Neural progenitor cell (in vitro differentiated cells): ENCODE measurements at regions not wholly inside any gene's neighbourhood (a gene's known extent, or its start where the extent isn't known, plus 50 kb on each side); places are given as distances from the start of the nearest gene placed in this dataset.

Experiments used
- DNase-seq: peaks from one replicate; pipeline ENCODE4 v3.0.0-alpha.2; 2016; ENCODE audit warnings: low spot score
- H2AFZ ChIP-seq: fragments of 200-600 bp; sonication (generic); replicated peaks from 2 replicates; pipeline ENCODE4 v1.6.1; 2016; ENCODE audit warnings: antibody characterized with exemption
- H3F3A ChIP-seq: fragments of 200-600 bp; sonication (generic); 2 replicates; pipeline ENCODE4 v1.6.1; 2016; ENCODE audit warnings: antibody characterized with exemption, low read depth
- H3K27ac ChIP-seq: fragments of 200-600 bp; sonication (generic); 2 replicates; pipeline ENCODE4 v1.5.1; 2016; ENCODE audit warnings: mild to moderate bottlenecking
- H3K27me3 ChIP-seq: fragments of 200-600 bp; sonication (generic); 2 replicates; pipeline ENCODE4 v1.6.1; 2016; ENCODE audit warnings: mild to moderate bottlenecking, moderate library complexity
- H3K36me3 ChIP-seq: fragments of 200-600 bp; sonication (generic); 2 replicates; pipeline ENCODE4 v1.5.1; 2016
- H3K4me1 ChIP-seq: fragments of 200-600 bp; sonication (generic); 2 replicates; pipeline ENCODE4 v1.6.1; 2016; ENCODE audit warnings: mixed run types
- H3K4me2 ChIP-seq: fragments of 200-600 bp; sonication (generic); 2 replicates; pipeline ENCODE4 v1.6.1; 2016
- H3K4me3 ChIP-seq: fragments of 200-600 bp; sonication (generic); 2 replicates; pipeline ENCODE4 v1.5.1; 2016
- H3K79me2 ChIP-seq: fragments of 200-600 bp; sonication (generic); 2 replicates; pipeline ENCODE4 v1.6.1; 2016; ENCODE audit warnings: low read depth
- H3K9ac ChIP-seq: fragments of 200-600 bp; sonication (generic); 2 replicates; pipeline ENCODE4 v1.6.1; 2016
- H3K9me3 ChIP-seq: fragments of 200-600 bp; sonication (generic); 2 replicates; pipeline ENCODE4 v1.5.1; 2016; ENCODE audit warnings: low read depth
- H4K20me1 ChIP-seq: fragments of 200-600 bp; sonication (generic); 2 replicates; pipeline ENCODE4 v1.6.1; 2016; ENCODE audit warnings: low read depth
- H3K27ac Mint-ChIP-seq: 3 replicates; pipeline ENCODE4 v1.8.0; 2021; ENCODE audit warnings: mixed read lengths
- H3K27me3 Mint-ChIP-seq: 2 replicates; pipeline ENCODE4 v1.8.0; 2022; ENCODE audit warnings: low read depth, mild to moderate bottlenecking, inconsistent platforms, moderate library complexity, mixed read lengths; ENCODE audit not compliant: insufficient read depth
- H3K36me3 Mint-ChIP-seq: 3 replicates; pipeline ENCODE4 v1.8.0; 2021; ENCODE audit warnings: mixed read lengths
- H3K4me1 Mint-ChIP-seq: 3 replicates; pipeline ENCODE4 v1.8.0; 2021; ENCODE audit warnings: mixed read lengths
- H3K4me3 Mint-ChIP-seq: 3 replicates; pipeline ENCODE4 v1.8.0; 2021; ENCODE audit warnings: mild to moderate bottlenecking, moderate library complexity, mixed read lengths
- H3K9me3 Mint-ChIP-seq: 3 replicates; pipeline ENCODE4 v1.8.0; 2020; ENCODE audit warnings: mixed read lengths
- EZH2 ChIP-seq: fragments of 200-600 bp; sonication (generic); IDR thresholded peaks from 2 replicates; pipeline ENCODE4 v1.6.1; 2017; ENCODE audit warnings: antibody characterized with exemption, mild to moderate bottlenecking, moderate library complexity
- EZH2phosphoT487 ChIP-seq: fragments of 200-600 bp; sonication (generic); IDR thresholded peaks from 2 replicates; pipeline ENCODE4 v1.6.1; 2017; ENCODE audit warnings: antibody characterized with exemption
- TF ChIP-seq, protein P1 (sequence below): fragments of 200-600 bp; sonication (generic); IDR thresholded peaks from 2 replicates; pipeline ENCODE4 v1.5.1; 2017; ENCODE audit warnings: antibody characterized with exemption, mild to moderate bottlenecking

DNA sequence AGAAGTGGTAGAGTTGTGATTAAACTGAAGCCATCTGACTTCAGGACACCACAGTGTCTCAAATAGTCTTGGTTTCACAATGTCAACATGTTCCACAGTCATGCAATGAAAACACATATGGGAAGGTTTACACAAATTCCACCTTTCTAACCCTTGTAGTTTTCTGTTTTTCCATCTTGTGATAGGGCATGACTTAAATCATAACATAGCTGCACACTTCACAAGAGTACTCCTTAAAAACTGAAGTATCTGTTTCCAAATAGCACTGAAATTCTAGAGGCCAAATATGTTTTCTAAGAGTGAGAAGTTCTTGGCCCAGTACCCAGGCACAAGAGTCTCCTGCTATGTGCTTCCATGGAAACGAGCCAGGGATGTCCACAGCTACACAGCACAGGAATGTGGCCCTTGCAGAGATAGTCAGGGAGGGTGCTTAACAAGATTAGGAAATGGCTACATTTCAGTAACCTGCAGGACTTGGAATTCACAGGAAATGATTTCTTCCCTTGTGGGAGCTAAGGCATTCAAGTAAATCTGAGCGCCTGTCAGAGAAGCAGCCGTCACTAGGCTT, 269.1 kb downstream of the NDFIP2 start:
- peak overlapping the region; percentile 90 for H3K27ac Mint-ChIP-seq
- peak overlapping the region; percentile 1 for H2AFZ ChIP-seq
- peak overlapping the region; percentile 54 for H3K4me3 Mint-ChIP-seq
- H3K4me3 ChIP-seq = no peak overlapping the region
- H3K27me3 Mint-ChIP-seq = peaks cover 13% of the 10 kb centered on the region
- no peak overlapping the region for H3K9ac ChIP-seq
- no peaks in the 10 kb centered on the region for H3K9me3 ChIP-seq
- TF ChIP-seq EZH2phosphoT487 (no peak), EZH2 (no peak)
- TF ChIP-seq, protein P1, sequence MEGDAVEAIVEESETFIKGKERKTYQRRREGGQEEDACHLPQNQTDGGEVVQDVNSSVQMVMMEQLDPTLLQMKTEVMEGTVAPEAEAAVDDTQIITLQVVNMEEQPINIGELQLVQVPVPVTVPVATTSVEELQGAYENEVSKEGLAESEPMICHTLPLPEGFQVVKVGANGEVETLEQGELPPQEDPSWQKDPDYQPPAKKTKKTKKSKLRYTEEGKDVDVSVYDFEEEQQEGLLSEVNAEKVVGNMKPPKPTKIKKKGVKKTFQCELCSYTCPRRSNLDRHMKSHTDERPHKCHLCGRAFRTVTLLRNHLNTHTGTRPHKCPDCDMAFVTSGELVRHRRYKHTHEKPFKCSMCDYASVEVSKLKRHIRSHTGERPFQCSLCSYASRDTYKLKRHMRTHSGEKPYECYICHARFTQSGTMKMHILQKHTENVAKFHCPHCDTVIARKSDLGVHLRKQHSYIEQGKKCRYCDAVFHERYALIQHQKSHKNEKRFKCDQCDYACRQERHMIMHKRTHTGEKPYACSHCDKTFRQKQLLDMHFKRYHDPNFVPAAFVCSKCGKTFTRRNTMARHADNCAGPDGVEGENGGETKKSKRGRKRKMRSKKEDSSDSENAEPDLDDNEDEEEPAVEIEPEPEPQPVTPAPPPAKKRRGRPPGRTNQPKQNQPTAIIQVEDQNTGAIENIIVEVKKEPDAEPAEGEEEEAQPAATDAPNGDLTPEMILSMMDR = no peak
- no peak overlapping the region for H3K27ac ChIP-seq
- no peaks in the 10 kb centered on the region for H3K36me3 ChIP-seq
- peaks cover 42% of the 10 kb centered on the region for H3K4me1 Mint-ChIP-seq
- H3K4me1 ChIP-seq = peaks cover 18% of the 10 kb centered on the region
- H3K79me2 ChIP-seq = no peaks in the 10 kb centered on the region
- peak; percentile 54 for DNase-seq
- H3K9me3 Mint-ChIP-seq = peaks cover 28% of the 10 kb centered on the region
- H4K20me1 ChIP-seq = no peaks in the 10 kb centered on the region
- H3F3A ChIP-seq = no peaks in the 10 kb centered on the region
- H3K4me2 ChIP-seq = no peak overlapping the region
- peaks cover 14% of the 10 kb centered on the region for H3K36me3 Mint-ChIP-seq
- H3K27me3 ChIP-seq = no peaks in the 10 kb centered on the region

DNA sequence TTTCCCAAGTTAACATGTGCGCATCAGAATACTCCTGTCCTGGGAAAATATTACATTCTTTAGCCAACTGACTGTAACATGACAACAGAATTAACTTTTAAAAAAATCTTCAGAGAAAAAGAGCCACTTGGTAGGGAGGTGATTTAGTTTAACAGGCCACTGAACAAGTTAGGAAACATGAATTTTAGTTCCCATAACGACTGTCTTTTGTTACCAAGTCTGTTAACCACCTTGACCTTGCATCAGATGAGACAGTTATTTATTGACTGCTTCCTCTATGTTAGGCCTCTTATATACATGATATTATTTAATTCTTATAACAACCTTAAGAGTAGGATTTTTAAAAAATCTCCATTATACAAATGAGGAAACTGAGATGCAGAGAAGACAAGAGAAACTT, 268.6 kb downstream of the NDFIP2 start:
- Histone ChIP-seq H3F3A (no peaks in the 10 kb centered on the region), H3K27ac (no peak overlapping the region), H2AFZ (no peak overlapping the region), H3K9me3 (no peaks in the 10 kb centered on the region), H3K27me3 (no peaks in the 10 kb centered on the region), H3K4me1 (peaks cover 18% of the 10 kb centered on the region), H3K4me2 (no peak overlapping the region), H3K36me3 (no peaks in the 10 kb centered on the region), H3K79me2 (no peaks in the 10 kb centered on the region), H3K4me3 (no peak overlapping the region), H4K20me1 (no peaks in the 10 kb centered on the region), H3K9ac (no peak overlapping the region)
- TF ChIP-seq, protein P1 = no peak
- TF ChIP-seq EZH2 = no peak
- TF ChIP-seq EZH2phosphoT487 = no peak
- peak overlapping the region; percentile 90 for H3K27ac Mint-ChIP-seq
- H3K9me3 Mint-ChIP-seq = peaks cover 24% of the 10 kb centered on the region
- H3K27me3 Mint-ChIP-seq = peaks cover 12% of the 10 kb centered on the region
- peak overlapping the region; percentile 54 for H3K4me3 Mint-ChIP-seq
- H3K4me1 Mint-ChIP-seq = peaks cover 40% of the 10 kb centered on the region
- no peak for DNase-seq
- peaks cover 13% of the 10 kb centered on the region for H3K36me3 Mint-ChIP-seq

DNA sequence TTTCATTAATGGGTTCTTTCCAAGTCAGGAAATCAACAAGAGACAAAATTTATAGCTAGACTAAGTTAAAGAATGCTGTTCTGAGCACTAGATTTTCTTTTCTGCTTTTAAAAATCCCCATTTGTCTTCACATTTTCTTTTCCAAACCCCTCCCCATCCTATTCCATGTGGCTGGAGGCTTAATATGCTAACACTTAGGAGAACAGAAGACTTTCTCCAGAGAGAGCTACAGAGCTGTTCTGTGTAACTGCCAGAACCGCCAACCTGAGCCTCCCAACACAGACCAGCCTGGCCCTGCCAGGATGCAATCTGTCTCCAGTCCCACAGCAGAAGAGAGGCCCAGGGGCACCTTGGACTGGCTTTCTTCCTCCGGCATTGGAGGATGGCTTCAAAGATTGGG, 264.1 kb downstream of the NDFIP2 start:
- Histone ChIP-seq H3K36me3 (no peaks in the 10 kb centered on the region), H4K20me1 (no peaks in the 10 kb centered on the region), H3K9me3 (no peaks in the 10 kb centered on the region), H3K4me1 (peaks cover 4% of the 10 kb centered on the region), H3K27me3 (no peaks in the 10 kb centered on the region), H3K27ac (no peak overlapping the region), H3K4me3 (no peak overlapping the region), H3K4me2 (no peak overlapping the region), H2AFZ (no peak overlapping the region), H3K9ac (no peak overlapping the region), H3F3A (no peaks in the 10 kb centered on the region), H3K79me2 (no peaks in the 10 kb centered on the region)
- peaks cover 7% of the 10 kb centered on the region for H3K27me3 Mint-ChIP-seq
- DNase-seq = no peak
- TF ChIP-seq EZH2 = no peak
- TF ChIP-seq EZH2phosphoT487 = no peak
- TF ChIP-seq, protein P1 = no peak
- H3K9me3 Mint-ChIP-seq = peaks cover 13% of the 10 kb centered on the region
- no peak overlapping the region for H3K27ac Mint-ChIP-seq
- peaks cover 39% of the 10 kb centered on the region for H3K4me1 Mint-ChIP-seq
- no peak overlapping the region for H3K4me3 Mint-ChIP-seq
- peaks cover 10% of the 10 kb centered on the region for H3K36me3 Mint-ChIP-seq
